ENCODE measurements at regions not wholly inside any gene's neighbourhood (a gene's known extent, or its start where the extent isn't known, plus 50 kb on each side); places are given as distances from the start of the nearest gene placed in this dataset.

DNA sequence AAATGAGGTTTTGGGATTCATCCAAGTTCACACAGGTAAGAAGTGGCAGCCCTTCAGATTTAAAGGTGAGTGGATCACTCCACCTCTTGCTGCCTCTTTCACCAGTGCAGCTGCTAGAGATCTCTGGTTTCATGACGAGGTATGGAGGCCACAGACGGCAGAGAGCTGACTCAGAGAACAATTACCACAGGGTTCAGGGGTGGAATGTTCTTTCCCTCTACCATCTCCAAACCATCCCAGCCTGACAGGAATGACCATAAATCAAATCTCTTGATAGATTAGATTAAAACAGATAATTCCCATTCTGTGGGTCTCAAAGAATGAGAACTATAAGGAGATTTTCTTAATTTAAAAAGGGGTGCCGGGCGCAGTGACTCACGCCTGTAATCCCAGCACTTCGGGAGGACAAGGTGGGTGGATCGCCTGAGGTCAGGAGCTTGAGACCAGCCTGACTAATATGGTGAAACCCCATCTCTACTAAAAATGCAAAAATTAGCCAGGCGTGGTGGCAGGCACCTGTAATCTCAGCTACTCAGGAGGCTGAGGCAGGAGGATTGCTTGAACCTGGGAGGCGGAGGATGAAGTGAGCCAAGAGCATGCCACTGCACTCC lies 174.2 kb upstream of the ATP11B start:
- TF ChIP-seq, protein P1, sequence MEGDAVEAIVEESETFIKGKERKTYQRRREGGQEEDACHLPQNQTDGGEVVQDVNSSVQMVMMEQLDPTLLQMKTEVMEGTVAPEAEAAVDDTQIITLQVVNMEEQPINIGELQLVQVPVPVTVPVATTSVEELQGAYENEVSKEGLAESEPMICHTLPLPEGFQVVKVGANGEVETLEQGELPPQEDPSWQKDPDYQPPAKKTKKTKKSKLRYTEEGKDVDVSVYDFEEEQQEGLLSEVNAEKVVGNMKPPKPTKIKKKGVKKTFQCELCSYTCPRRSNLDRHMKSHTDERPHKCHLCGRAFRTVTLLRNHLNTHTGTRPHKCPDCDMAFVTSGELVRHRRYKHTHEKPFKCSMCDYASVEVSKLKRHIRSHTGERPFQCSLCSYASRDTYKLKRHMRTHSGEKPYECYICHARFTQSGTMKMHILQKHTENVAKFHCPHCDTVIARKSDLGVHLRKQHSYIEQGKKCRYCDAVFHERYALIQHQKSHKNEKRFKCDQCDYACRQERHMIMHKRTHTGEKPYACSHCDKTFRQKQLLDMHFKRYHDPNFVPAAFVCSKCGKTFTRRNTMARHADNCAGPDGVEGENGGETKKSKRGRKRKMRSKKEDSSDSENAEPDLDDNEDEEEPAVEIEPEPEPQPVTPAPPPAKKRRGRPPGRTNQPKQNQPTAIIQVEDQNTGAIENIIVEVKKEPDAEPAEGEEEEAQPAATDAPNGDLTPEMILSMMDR (conservative IDR thresholded peaks at IDR 0.05) = no peak
- H3K27ac ChIP-seq = no peak overlapping the region

- TF ChIP-seq, protein P1 (conservative IDR thresholded peaks at IDR 0.05) = no peak
- H3K27ac ChIP-seq = no peak overlapping the region
Observed at GRCh38 chr3:182620723-182621434, 172.4 kb upstream of the ATP11B start.

DNA sequence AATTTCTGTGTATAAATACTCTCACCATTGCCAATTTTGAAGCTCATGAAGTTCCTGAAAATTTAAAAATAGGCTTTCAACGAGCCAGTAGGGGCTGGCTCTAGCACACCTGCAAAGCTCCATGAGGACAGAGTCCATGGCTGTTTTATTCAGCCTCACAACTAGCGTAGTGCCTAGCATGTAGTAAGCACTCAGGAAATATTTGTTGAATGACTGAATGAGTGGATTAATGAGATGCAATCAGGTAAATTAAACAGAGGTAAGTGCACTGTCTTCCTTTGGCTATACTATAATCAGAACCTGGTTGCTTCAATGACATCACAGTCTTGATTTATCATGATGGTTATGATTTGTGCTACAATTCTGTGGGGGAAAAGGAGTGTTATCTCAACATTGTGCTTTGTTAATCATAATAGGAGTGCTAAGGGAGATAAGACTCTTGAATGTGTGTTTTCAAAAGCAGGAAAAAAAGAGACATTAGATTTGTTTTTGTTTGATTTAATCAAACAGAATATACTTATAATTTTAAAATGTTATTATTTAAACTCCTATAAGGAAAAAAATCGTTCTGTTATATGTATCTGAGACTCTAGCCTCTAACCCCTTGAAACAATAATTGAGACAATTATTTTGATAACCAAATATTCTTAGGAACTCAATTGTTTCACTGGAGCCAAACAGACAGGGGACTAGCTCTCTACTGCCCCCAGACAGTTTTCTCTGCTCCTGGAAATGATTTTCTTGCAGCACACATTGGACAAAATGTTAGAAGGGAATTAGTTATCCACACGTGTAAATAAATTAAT lies 171.7 kb upstream of the ATP11B start:
- H3K27ac ChIP-seq = no peak overlapping the region

GRCh38 chr3:182622241-182622545 lies 171.1 kb upstream of the ATP11B start:
- H3K27ac ChIP-seq = no peak overlapping the region
- TF ChIP-seq, protein P1 (conservative IDR thresholded peaks at IDR 0.05) = peak; percentile 53

More for the DNA sequence above, 171.7 kb upstream of the ATP11B start:
- TF ChIP-seq, protein P1 (conservative IDR thresholded peaks at IDR 0.05) = peak; percentile 79

- peak overlapping the region; percentile 22; the same call in 1 of the 2 replicates for H3K27ac ChIP-seq
Observed at GRCh38 chr3:182626484-182627467, 166.5 kb upstream of the ATP11B start.

DNA sequence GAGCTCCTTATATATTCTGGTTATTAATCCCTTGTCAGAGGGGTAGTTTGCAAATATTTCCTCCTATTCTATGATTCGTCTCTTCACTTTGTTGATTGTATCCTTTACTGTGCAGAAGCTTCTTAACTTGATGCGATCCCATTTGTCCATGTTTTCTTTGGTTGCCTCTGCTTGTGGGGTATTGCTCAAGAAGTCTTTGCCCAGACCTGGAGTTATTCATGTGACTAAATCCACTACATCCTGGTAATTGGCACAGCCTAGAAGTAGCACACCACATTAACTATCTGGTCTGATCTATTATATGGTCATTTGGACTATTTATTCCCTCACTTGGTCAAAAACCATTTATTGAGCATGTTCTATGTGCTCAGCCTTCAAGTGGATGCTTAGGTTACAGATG lies 164.8 kb upstream of the ATP11B start:
- TF ChIP-seq, protein P1 (conservative IDR thresholded peaks at IDR 0.05) = no peak
- no peak overlapping the region for H3K27ac ChIP-seq

More at GRCh38 chr3:182626484-182627467, 166.5 kb upstream of the ATP11B start:
- TF ChIP-seq, protein P1 (conservative IDR thresholded peaks at IDR 0.05) = no peak

Measured in VCaP (cell line).